ENCODE measurements at regions not wholly inside any gene's neighbourhood (a gene's known extent, or its start where the extent isn't known, plus 50 kb on each side); places are given as distances from the start of the nearest gene placed in this dataset.
"Not testable (repeated sequence)": the region's sequence is repeated elsewhere in the genome, so short reads cannot be mapped to it uniquely, and the experiment has no call there.

- H3K27ac Mint-ChIP-seq, result no peak overlapping the region
- peaks cover 12% of the 10 kb centered on the region for H3K27me3 Mint-ChIP-seq
- H3K4me1 Mint-ChIP-seq (ENCODE audit: low read depth), result peaks cover 13% of the 10 kb centered on the region
- H3K36me3 Mint-ChIP-seq (ENCODE audit: low read depth), result no peaks in the 10 kb centered on the region
- no peak overlapping the region for H3K4me3 Mint-ChIP-seq
- H3K9me3 Mint-ChIP-seq, result peaks cover 3% of the 10 kb centered on the region
These were observed 52.9 kb downstream of the ZBTB9 start for GRCh38 chr6:33507261-33507660.

GRCh38 chr6:33508935-33509926, 54.9 kb downstream of the ZBTB9 start:
- H3K27ac Mint-ChIP-seq, result no peak overlapping the region
- H3K36me3 Mint-ChIP-seq (ENCODE audit: low read depth), result no peaks in the 10 kb centered on the region
- peak overlapping the region; percentile 5 for H3K4me3 Mint-ChIP-seq
- peaks cover 14% of the 10 kb centered on the region for H3K4me1 Mint-ChIP-seq (ENCODE audit: low read depth)
- H3K9me3 Mint-ChIP-seq, result peaks cover 3% of the 10 kb centered on the region
- peaks cover 12% of the 10 kb centered on the region for H3K27me3 Mint-ChIP-seq

- Mint-ChIP-seq H3K27ac (no peak overlapping the region), H3K9me3 (no peaks in the 10 kb centered on the region), H3K4me3 (no peak overlapping the region), H3K27me3 (peaks cover 12% of the 10 kb centered on the region), H3K36me3 (ENCODE audit: low read depth) (no peaks in the 10 kb centered on the region), H3K4me1 (ENCODE audit: low read depth) (peaks cover 14% of the 10 kb centered on the region)
These were observed 58.8 kb downstream of the ZBTB9 start for GRCh38 chr6:33513213-33513612.

- no peaks in the 10 kb centered on the region for H3K9me3 Mint-ChIP-seq
- H3K27me3 Mint-ChIP-seq, result no peaks in the 10 kb centered on the region
- peaks cover 5% of the 10 kb centered on the region for H3K4me1 Mint-ChIP-seq (ENCODE audit: low read depth)
- H3K36me3 Mint-ChIP-seq (ENCODE audit: low read depth), result no peaks in the 10 kb centered on the region
- H3K4me3 Mint-ChIP-seq, result no peak overlapping the region
- no peak overlapping the region for H3K27ac Mint-ChIP-seq
These were observed 62.4 kb downstream of the ZBTB9 start for GRCh38 chr6:33516726-33517125.

- not testable (repeated sequence) for H3K9me3 Mint-ChIP-seq; H3K27ac Mint-ChIP-seq; H3K36me3 Mint-ChIP-seq (ENCODE audit: low read depth); H3K4me3 Mint-ChIP-seq; H3K27me3 Mint-ChIP-seq; H3K4me1 Mint-ChIP-seq (ENCODE audit: low read depth)
These were observed 59.2 kb downstream of the BAK1 start for GRCh38 chr6:33520636-33521488.

- Mint-ChIP-seq H3K36me3 (ENCODE audit: low read depth) (no peaks in the 10 kb centered on the region), H3K27me3 (no peaks in the 10 kb centered on the region), H3K4me1 (ENCODE audit: low read depth) (no peaks in the 10 kb centered on the region), H3K9me3 (no peaks in the 10 kb centered on the region), H3K27ac (no peak overlapping the region), H3K4me3 (no peak overlapping the region)
These were observed 58.5 kb downstream of the BAK1 start for GRCh38 chr6:33521489-33522091.
